Embryonic facial prominence (tissue), 1 donor: ENCODE measurements at regions not wholly inside any gene's neighbourhood (a gene's known extent, or its start where the extent isn't known, plus 50 kb on each side); places are given as distances from the start of the nearest gene placed in this dataset.

Source experiments
- DNase-seq: peaks from one replicate; pipeline ENCODE4 v3.0.0-alpha.2; 2016; ENCODE audit errors: extremely low spot score

GRCh38 chr15:62469874-62470688 is 305.0 kb upstream of the C2CD4B start:
- DNase-seq: no peak

GRCh38 chr15:62472616-62473299 is 307.7 kb upstream of the C2CD4B start:
- no peak for DNase-seq

- DNase-seq: no peak
Observed at GRCh38 chr15:62474021-62474770, 309.1 kb upstream of the C2CD4B start.

- DNase-seq: no peak
Observed at GRCh38 chr15:62474771-62475124, 309.7 kb upstream of the C2CD4B start.

- DNase-seq: no peak
Observed at GRCh38 chr15:62475591-62475990, 310.5 kb upstream of the C2CD4B start.

- DNase-seq: no peak
Observed at GRCh38 chr15:62476163-62476562, 311.1 kb upstream of the C2CD4B start.

- no peak for DNase-seq
Observed at GRCh38 chr15:62477929-62478328, 312.8 kb upstream of the C2CD4B start.

- DNase-seq: no peak
Observed at GRCh38 chr15:62482785-62483429, 317.8 kb upstream of the C2CD4B start.

GRCh38 chr15:62483814-62484213 is 318.7 kb upstream of the C2CD4B start:
- DNase-seq: no peak

- no peak for DNase-seq
Observed at GRCh38 chr15:62485170-62485720, 320.2 kb upstream of the C2CD4B start.

- DNase-seq: no peak
Observed at GRCh38 chr15:62486041-62486440, 321.0 kb upstream of the C2CD4B start.

- DNase-seq: no peak
Observed at GRCh38 chr15:62488387-62488786, 323.3 kb upstream of the C2CD4B start.

- DNase-seq: no peak
Observed at GRCh38 chr15:62491642-62492041, 326.6 kb upstream of the C2CD4B start.

GRCh38 chr15:62492900-62493299 is 327.8 kb upstream of the C2CD4B start:
- DNase-seq: no peak

- no peak for DNase-seq
Observed at GRCh38 chr15:62494197-62494596, 329.1 kb upstream of the C2CD4B start.

GRCh38 chr15:62495670-62496614 is 330.9 kb upstream of the C2CD4B start:
- no peak for DNase-seq

- no peak for DNase-seq
Observed at GRCh38 chr15:62497356-62497755, 332.3 kb upstream of the C2CD4B start.

- no peak for DNase-seq
Observed at GRCh38 chr15:62498278-62498677, 333.2 kb upstream of the C2CD4B start.

GRCh38 chr15:62498712-62499111 is 333.6 kb upstream of the C2CD4B start:
- DNase-seq: no peak

- no peak for DNase-seq
Observed at GRCh38 chr15:62500325-62500724, 335.2 kb upstream of the C2CD4B start.

GRCh38 chr15:62502451-62502850 is 337.4 kb upstream of the C2CD4B start:
- no peak for DNase-seq
